ENCODE measurements at regions not wholly inside any gene's neighbourhood (a gene's known extent, or its start where the extent isn't known, plus 50 kb on each side); places are given as distances from the start of the nearest gene placed in this dataset.
"Not testable (repeated sequence)": the region's sequence is repeated elsewhere in the genome, so short reads cannot be mapped to it uniquely, and the experiment has no call there.

DNA sequence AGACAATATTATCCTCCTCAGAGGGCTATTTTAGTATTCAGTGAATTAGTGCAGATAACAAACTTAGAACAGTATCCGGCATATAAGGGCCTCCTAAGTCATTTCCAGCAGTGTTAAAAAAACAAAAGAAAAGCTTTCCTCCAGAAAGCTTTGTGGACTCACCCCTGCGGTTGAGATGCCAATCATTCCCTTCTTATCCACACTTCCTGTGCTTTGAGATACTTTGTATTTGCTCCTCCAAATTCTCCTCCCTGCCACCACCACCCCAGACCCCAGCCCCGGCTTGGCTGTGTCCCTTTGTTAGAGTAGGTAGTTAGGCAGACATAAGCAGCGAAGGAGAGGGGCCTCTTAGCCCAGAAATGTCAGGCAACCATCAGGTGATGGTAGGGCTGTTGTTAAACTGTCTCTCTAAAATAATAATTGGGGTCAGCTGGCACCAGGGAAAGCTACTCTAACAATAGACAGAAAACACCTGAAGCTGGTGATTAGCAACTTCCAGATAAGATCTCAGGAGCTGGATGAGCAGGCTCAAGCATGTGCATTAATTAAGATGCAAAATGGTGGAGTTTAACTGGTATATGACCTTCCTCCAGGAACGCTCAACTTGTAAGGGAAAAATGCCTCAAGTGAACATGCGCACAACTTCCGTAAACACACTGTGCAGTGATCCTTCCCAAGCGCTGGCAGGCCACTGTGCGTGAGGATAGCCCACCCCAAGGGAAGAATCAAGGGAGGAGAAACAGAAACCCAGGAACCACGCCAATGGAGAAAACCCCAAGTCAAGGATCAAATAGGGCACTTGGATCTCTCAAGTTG lies 152.1 kb upstream of the EEA1 start:
- DNase-seq, result no peak

DNA sequence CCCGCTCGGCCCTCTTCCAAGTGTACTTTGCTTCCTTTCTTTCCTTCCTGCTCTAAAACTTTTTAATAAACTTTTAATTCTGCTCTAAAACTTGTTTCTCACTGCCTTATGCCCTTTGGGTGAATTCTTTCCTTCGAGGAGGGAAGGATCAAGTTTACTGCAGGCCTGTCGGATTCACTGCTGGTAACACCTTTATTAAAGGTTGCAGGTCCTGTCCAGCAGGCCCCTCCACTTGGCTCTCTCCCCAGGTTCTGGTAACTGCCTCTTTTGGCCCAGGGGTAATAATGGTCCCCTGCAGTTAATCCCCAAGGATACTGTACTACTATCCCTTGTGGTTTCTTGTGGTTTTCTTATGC lies 152.7 kb upstream of the EEA1 start:
- no peak for DNase-seq

DNA sequence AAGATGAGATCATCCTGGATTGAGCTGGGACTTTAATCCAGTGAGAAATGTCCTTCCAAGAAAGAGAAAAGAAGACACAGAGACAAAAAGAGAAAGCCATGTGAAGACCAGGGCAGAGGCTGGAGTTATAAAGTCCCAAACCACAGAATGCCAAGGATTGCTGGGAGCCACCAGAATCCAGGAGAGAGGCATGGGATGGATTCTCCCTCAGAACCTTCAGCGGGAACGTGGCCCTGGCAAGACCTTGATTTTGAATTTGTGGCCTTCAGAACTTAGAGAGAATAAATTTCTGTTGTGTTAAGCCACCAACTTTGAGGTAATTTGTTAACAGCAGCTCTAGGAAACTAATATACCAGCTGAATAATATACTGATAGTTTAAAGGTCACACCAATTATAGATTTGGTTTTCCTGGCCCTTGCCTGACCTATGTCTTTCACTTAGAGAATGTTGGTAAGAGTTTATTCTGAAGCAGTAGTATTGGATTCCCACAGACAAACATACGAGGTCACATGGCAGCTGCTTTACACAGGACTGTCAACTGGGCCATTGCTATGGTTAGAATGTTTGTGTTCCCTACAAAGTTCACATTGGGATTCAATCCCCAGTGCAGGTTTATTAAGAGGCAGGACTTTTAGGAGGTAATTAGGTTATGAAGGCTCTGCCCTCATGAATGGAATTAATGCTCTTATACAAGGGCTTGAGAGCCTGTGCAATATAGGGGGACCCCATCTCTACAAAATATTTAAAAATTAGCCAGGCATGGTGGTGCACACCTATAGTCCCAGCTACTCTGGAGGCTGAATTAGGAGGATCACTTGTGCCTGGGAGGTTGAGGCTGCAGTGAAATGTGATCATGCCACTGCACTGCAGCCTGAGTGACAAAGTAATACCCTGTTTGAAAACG lies 156.5 kb upstream of the EEA1 start:
- DNase-seq, result no peak

DNA sequence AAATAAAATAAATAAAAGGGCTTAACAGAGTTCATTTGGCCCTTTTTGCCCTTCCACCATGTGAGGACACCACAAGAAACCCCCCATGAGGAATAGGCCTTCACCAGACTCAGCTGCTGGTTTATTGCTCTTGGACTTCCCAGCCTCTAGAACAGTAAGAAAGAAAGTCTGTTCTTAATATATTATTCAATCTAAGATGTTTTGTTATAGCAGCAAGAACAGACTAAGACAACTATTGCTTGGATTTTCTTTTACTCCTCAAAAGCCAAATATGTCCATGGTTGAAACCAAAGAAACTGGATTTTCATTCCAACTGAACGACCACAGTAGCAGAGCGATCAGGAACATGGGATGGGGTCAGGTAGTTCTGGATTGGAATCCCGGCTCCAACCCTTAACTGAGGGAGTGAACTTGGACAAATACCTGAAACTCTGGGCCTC lies 157.2 kb upstream of the EEA1 start:
- DNase-seq, result no peak

DNA sequence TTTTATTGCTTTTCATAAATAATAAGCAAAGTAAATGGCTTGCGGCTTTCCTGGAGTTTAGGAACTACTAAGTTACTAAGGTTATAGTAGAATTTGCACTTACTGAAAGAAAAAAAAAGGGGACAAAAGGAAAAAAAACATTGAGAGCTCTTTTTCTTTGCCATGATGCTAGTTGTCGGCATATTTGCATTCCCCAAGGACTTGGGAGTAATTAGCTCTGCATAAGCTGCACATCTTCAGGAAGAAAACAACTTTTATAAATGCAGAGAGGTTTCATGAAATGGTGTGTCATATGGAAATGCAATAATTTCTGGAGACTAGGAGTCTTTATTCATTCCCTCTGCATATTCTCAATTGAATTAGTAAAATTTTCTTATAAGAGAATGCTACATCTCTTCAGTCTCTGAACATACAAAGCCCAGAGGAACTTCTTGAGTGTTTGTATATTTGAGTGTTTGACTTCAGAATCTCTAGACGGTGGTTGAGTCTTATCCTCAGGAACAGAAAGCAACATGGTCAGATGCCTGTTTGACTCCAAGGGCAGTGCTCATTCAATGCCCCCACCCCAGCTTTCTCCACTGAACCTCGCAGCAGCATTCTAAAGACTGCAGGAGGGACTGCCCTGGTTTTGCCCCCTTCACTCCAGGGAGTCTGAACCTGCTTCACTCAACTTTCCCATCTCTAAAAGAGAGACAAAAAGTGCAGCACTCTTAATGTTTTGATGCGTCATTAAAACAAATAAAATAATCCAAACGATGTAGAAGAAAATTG lies 158.9 kb upstream of the EEA1 start:
- no peak for DNase-seq

DNA sequence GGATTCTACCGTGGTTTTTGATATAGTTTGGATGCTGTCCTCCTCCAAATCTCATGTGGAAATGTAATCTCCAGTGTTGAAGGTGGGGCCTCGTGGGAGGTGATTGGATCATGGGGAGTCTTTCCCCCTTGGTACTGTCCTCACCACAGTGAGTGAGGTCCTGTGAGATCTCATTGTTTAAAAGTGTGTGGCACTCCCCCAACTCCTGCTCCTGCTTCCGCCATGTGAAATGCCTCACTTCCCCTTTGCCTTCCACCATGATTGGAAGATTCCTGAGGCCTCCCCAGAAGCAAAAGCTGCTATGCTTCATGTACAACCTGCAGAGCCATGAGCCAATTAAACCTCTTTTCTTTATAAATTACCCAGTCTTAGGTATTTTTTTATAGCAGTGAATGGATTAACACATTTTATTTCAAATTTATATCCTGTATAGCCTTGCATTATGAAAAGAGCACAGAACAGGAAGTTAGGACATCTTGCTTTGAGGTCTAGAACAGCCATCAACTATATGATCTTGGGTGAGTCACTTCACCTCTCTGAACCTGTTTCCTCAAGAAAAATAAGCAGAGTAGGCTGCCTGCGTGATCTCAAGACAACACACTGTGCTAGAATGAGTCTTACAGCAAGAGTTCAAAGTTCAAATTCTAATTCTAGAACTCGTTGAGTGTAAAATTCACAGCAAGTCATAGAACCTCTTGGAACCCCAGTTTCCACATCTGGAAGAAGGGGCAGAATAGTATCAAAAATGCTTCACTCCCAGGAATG lies 160.9 kb upstream of the EEA1 start:
- DNase-seq, result peak; percentile 4

DNA sequence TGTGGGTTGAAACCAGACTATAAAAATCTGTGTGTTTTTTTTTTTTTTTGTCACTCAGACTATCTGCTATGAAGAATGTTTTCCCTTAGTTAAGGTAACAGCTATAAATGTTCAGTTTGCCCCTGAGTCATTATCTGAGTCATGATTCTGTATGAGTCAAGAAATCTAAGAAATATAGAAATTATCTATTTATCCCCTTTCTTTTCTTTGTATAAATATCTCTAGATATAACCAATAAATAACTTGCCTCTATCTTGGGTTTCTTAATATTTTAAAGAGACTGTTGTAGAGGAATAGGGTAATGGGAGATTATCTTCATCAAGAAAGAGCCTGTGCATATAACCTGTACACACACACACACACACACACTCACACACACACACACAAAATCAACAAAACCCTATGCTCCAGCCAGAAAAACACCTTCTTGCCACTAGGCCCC lies 161.7 kb upstream of the EEA1 start:
- DNase-seq, result no peak

DNA sequence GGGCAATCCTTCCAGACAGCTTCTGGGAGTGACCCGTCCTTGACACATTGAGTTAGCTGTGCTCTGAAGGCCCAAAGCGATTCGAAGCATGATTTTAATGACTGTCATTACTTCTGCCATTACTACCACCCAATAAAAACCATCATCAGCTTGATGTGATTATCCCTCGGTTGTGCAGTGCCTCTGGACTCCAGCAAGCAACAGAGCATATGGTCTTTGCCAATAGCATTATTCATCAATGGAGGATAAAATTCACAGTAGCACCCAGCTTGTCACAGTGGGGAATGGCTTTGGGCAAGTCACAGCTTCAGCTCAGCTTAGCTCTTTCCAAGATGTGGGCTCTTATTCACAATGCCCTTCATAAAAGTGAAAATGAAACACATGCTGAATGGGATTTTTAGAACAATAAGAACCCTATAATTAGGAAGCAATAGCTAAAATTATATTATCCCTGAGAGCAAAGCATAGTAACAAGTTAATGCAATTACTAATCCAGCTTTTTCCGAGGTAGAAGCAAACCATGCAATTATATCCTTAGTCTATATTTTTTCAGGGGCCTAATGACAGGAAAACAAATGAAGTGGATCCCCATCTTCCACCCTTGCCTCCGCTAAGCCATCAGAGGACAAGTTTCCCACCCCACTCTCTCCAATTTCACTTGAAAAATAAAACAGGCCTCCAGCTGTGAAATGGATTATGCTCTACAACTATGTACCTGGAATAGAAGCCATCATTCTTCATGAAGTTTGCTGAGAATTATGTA lies 163.0 kb upstream of the EEA1 start:
- no peak for DNase-seq

DNA sequence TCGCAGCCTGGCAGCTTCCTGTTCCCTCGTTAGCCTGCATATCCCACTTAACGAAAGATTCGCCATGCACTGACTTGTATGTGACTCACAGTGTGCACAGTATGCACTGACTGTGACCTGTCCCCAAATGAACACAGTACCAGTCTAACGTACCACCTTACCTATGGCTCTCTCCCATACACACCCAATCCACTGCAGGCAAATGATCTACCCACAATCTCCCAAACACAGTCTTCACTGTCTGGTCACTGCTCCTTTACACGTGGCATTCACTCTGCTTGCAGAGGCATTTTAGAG lies 163.5 kb upstream of the EEA1 start:
- no peak for DNase-seq

DNA sequence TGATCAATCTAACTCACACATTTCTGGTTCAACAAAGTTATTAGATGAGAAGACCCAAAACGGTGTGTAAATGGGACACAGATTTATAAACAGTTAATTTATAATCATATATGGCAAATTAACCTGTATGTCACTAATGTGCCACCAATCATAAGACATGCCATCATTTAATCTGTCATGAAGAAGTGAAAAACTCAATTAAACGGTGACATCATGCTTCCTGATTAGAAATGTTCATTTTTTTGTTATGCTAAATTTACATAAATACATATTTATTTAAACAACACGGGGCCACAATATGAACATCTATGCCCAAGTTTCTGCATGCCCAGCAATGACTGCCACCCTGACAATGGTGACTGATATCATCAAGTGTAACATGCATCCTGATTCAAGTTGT lies 164.1 kb upstream of the EEA1 start:
- no peak for DNase-seq

DNA sequence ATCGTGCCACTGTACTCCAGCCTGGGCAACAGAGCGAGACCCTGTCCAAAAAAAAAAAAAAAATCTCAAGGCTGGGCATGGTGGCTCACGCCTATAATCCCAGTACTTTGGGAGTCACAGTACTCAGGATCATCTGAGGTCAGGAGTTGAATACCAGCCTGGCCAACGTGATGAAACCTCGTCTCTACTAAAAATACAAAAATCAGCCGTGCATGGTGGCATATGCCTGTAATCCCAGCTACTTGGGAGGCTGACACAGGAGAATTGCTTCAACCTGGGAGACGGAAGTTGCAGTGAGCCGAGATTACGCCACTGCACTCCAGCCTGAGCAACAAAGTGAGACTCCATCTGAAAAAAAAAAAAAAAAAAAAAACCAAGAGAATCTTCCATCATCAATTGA lies 165.1 kb upstream of the EEA1 start:
- DNase-seq, result not testable (repeated sequence)

DNA sequence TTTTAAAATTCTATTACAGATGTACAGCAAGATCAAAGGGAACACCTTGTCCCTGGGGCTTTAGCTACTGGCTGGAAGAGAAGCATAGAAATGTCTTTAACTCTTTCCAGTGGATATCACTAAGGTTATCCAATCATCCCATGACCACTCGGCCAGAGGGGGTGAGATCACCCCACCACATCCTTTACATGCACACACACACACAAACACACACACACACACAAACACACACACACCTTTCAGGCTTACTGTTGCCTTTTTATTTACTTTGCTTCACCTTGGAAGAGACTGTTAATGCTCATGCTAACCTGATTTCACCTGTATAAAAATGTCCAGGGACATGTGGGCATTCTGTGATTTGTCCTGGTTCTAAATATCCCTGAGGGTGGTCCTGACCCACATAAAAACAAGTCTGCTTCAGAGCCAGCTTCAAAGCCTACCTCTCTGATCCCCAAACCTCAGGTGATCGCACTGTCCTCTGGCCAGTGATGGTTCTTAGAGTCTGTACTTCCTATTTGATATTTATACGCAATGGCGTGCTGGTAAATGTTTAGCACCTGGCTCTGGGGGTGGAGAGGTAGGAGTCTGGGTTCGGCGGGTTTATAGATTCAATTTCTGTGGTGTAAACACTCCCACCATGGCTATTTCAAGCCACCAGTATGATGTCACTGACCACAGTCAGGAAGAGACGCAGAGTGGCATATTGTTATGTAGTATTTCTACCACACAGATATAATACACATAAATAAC lies 166.1 kb upstream of the EEA1 start:
- DNase-seq, result no peak

DNA sequence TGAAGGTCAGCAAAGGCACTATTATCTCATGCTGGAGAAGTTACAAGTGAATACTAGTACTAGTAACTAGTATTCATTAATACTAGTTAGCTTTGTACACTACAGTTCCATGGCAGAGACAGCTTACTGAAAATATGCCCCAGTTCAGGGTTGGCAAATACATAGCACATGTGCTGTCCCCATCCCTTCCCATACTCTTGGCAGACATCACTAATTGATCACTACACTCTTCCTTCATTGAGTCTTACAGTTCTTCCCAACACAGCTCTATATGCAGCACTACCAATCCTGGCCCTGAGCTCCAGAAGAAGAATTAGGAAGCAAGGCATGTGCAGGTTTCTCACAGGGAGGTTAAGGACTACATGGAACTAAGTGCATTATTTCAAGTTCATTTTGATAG lies 168.3 kb upstream of the EEA1 start:
- DNase-seq, result no peak

DNA sequence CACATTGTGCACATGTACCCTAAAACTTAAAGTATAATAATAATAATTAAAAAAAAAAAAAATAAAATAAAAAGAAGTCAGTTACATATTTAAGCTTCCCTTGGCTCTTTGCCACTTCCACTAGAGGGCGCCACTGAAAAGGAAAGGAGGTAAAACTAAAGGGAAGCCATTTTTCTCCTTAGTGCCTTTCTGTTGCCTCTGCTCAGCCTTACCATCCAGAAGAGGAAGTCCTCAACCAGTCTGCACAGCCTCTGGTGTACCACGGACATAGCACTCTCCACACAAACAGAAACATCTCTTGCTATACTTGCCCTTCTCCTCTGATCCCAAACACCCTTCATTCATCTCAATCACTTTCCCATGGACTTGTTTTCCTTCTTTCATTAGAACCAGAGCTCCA lies 169.0 kb upstream of the EEA1 start:
- DNase-seq, result peak; percentile 88

DNA sequence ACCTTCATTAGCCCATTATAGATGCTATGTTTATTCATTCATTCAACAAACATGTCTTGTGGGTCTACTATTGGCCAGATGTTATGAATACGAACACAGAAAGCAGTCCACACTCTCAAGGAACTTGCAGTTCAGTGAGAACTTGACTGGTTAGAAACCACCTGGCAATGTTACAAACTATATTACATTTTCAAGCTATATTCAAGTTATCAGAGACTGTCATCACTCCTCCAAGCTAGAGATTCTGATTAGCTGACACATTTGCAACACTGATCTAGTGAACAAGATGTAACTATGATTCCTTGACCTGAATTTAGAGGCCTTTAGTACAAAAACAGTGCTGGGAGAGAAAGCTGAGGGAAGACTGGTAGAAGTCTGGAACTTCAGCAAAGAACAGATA lies 170.7 kb upstream of the EEA1 start:
- no peak for DNase-seq

DNA sequence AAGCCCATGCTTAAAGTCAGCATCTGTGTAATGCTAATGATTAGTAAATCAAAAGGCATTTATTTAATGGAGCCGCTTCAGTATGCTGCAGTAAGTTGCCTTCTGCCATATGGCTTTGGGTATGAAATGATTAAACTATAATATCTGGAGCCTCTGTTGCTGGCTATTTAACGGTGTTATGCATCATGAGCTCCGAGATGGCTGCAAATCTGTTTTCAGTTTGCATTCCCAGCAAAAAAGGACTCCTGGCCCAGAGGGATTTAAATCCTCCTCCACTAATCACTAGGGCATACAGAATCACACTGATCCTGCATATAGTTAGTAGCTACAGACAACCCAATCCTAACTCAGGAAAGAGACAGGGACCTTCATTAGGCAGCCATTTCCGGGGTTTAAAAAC lies 171.5 kb upstream of the EEA1 start:
- DNase-seq, result no peak

DNA sequence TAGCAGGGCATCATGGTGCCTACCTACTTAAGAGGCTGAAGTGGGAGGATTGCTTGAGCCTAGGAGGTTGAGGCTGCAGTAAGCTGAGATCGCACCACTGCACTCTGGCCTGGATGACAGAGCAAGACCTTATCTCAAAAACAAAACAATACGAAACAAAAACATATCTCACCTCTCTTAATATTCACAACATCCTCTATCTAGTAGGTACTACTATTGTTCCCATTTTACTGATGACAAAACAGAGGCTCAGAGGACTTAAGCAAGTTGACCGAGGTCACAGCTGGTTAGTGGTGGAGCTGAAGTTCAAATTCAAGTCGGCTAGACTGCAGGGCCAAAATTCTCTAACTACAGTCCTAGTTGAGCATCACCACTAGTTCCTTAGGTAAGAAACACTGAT lies 172.3 kb upstream of the EEA1 start:
- no peak for DNase-seq

DNA sequence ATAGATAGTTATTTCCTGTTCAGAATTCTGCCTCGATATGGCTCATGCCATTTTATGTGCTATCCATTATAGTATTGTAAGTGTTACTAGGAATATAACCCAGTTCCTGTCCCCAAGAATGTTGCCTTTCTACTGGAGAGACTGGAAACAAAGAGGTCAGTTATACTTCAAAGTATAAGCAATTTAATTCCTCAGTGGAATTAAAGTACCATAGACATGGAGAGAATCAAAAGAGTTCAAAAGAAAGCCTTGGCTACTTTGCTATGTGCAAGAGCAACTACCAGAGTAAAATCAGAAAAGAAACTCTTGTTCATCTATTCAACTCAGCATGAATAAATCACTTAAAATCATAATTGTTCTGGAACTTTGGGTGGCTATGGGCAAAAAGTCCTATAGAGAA lies 173.2 kb upstream of the EEA1 start:
- no peak for DNase-seq

DNA sequence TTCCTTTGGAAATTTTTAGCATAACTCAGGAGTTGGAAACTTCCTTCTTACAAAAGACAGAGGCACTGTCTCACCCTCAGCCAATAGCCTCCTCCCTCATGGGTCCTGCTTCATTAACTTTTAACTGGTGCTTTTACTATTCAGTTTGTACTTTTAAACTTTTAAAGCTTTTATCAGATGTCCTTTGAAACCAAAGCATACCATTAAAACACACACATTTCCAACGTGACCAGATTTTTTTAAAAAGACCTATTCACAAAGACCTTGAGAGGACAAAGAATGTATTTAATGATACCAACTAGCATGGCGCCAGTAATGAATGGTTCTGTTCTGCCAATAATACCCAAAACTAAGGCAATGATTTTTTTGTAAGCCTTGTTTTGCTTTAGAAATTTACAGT lies 173.6 kb upstream of the EEA1 start:
- DNase-seq, result no peak

DNA sequence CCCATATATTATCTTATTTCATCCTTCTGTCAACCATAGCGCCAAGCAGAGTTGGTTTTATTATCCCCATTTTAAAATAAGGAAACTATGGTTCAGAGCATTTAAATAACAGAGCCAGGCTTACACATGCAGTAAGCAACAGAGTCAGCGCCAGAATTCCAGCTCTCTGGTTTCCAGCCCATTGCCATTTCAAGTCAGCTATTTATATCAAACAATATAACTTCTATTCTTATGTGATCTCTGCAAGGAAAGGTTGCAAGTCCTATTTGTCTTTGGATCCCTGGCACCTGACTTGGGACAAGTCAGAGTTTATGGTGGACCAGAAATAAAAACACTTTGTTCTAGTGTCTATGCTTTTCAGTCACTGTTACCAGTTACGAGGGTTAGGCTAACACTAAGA lies 174.1 kb upstream of the EEA1 start:
- no peak for DNase-seq

DNA sequence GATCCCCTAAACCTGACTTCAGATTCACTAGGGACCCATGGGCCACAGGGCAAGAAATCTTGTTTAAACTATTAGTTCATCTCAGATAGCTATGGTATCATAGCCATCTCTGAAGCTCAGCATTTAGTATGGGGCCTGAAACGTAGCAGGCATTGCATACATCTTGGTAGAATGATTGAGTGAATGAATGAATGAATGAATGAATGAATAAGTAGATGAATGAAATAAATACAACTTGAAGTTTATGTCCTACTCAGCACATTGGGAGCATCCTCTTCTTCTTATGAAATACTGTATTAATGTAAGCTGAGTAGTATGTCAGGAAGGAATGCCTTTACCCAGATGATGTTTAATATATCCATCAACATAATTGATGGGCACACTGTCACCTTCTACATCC lies 175.4 kb upstream of the EEA1 start:
- DNase-seq, result no peak

Data from hematopoietic multipotent progenitor cell treated with erythropoietin and hydrocortisone succinate and interleukin-3 and kit ligand, for 8 days (in vitro differentiated cells).